Activated T-helper 1 cell treated with anti-CD3 and anti-CD28 coated beads, Interleukin-12 subunit alpha, Interleukin-12 subunit beta, Interleukin-2, Interleukin-4 antibody, amounts not matched to agents 30 ng/mL and 10 ng/mL and 1 ng/mL, durations not matched to agents 14 hours and 24 hours and 36 hours (primary cell): ENCODE measurements at regions not wholly inside any gene's neighbourhood (a gene's known extent, or its start where the extent isn't known, plus 50 kb on each side); places are given as distances from the start of the nearest gene placed in this dataset.
A peak's percentile ranks its signal among the peaks of the same experiment; 100 is the strongest.

Experiments used
- DNase-seq: peaks from one replicate; pipeline ENCODE4 v3.0.0; 2021; ENCODE audit warnings: low spot score
- H3K27ac Mint-ChIP-seq: one replicate; pipeline ENCODE4 v1.8.0; 2021; ENCODE audit warnings: mild to moderate bottlenecking, mixed read lengths
- H3K27me3 Mint-ChIP-seq: one replicate; pipeline ENCODE4 v1.8.0; 2022; ENCODE audit warnings: mild to moderate bottlenecking, moderate library complexity, mixed read lengths; ENCODE audit not compliant: insufficient read depth
- H3K36me3 Mint-ChIP-seq: one replicate; pipeline ENCODE4 v1.8.0; 2021; ENCODE audit warnings: low read depth, mixed read lengths
- H3K4me1 Mint-ChIP-seq: one replicate; pipeline ENCODE4 v1.8.0; 2021; ENCODE audit warnings: low read depth, mixed read lengths
- H3K4me3 Mint-ChIP-seq: one replicate; pipeline ENCODE4 v1.8.0; 2021; ENCODE audit warnings: mild to moderate bottlenecking, moderate library complexity, mixed read lengths
- H3K9me3 Mint-ChIP-seq: one replicate; pipeline ENCODE4 v1.8.0; 2021; ENCODE audit warnings: mixed read lengths
- intact Hi-C: fragments of 100-400 bp; cut with micrococcal nuclease; formaldehyde crosslinking; loops from one replicate; pipeline ENCODE4 v1.15.1; 2024

GRCh38 chr17:13940858-13941665 lies 128.2 kb upstream of the COX10 start:
- Mint-ChIP-seq H3K27ac (no peak overlapping the region), H3K36me3 (peaks cover 11% of the 10 kb centered on the region), H3K4me1 (no peaks in the 10 kb centered on the region), H3K9me3 (peaks cover 21% of the 10 kb centered on the region), H3K27me3 (no peaks in the 10 kb centered on the region), H3K4me3 (no peak overlapping the region)
- no peak for DNase-seq
- intact Hi-C loops, result no loop called here

DNA sequence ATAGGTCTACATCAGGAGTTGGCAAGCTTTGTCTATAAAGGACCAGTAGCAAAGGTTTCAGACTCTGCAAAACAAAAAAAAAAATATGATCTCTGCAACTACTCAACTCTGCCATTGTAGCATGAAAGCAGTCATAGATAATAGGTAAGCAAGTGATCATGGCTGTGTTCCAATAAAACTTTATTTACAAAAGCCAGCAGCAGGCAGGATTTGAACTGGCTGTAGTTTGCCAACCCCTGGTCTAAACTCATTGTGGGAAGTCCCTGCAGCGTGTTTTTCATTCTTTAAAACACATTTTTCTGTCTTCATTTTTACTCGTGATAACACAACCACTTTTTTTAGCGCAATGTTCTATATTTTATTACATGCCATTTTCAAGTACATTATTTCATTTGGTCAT lies 127.5 kb upstream of the COX10 start:
- Mint-ChIP-seq H3K27me3 (no peaks in the 10 kb centered on the region), H3K4me1 (no peaks in the 10 kb centered on the region), H3K27ac (no peak overlapping the region), H3K9me3 (peaks cover 21% of the 10 kb centered on the region), H3K36me3 (peaks cover 11% of the 10 kb centered on the region), H3K4me3 (no peak overlapping the region)
- no peak for DNase-seq
- intact Hi-C loops, result no loop called here

- DNase-seq, result no peak
- no peak overlapping the region for H3K4me3 Mint-ChIP-seq
- H3K27me3 Mint-ChIP-seq, result no peaks in the 10 kb centered on the region
- no peak overlapping the region for H3K27ac Mint-ChIP-seq
- intact Hi-C loops, result no loop called here
- no peaks in the 10 kb centered on the region for H3K4me1 Mint-ChIP-seq
- peaks cover 11% of the 10 kb centered on the region for H3K36me3 Mint-ChIP-seq
- H3K9me3 Mint-ChIP-seq, result peaks cover 21% of the 10 kb centered on the region
Observed at GRCh38 chr17:13943909-13944308, 125.4 kb upstream of the COX10 start.

DNA sequence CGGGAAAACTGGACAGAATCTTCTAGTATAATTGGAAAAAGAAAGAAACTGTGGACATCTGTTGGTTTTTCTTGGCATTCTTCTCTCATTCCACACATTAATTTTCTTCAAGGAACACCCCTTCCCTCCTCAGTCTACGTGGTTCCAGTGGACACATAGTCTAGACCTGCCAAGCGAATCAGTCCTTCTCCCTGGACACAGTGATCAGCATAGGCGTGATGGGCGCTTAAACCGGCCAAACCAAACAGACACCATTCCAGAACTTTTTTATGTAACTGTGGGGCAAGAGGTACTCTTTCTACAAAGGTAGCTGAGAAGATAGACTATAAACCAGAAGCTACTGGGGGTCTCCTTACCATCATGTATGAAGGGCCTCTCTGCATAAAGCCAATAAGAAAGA lies 121.8 kb upstream of the COX10 start:
- DNase-seq, result no peak
- no peak overlapping the region for H3K27ac Mint-ChIP-seq
- H3K4me3 Mint-ChIP-seq, result no peak overlapping the region
- intact Hi-C loops, result no loop called here
- no peaks in the 10 kb centered on the region for H3K9me3 Mint-ChIP-seq
- no peaks in the 10 kb centered on the region for H3K4me1 Mint-ChIP-seq
- H3K27me3 Mint-ChIP-seq, result no peaks in the 10 kb centered on the region
- H3K36me3 Mint-ChIP-seq, result no peaks in the 10 kb centered on the region

DNA sequence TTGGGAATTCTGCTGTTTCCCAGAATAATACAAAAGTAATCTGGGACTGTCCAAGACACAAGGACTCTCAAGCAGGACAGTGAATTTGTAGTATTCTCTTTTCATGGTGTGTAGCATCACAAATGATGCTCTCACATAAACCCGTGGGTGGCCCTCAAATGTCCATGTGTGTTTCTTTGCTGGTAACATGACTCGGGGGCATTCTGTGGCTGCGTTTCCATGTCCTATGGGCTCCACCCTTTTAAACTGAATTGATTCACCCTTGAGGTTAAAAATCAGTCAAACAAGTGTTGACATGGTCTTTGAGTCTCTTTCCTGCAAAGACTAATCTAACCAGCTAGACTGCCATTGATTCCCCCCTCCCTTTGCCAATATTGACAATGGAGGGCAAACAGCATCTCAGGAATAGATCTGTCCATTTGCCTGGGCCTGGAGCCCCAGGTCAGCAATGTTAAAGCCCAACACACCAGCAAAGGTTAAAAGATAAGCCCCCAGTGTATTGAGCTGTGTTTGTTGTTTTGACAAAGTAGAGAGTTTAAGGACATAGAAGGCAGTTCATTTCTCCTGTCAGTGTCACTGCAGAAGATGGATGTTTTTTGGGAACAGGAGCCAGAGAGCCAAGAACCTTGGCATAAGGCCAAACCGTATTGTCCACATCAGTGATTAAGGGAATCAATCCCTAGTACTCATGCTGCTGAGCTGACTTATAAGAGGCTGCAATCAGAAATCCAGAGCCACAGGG lies 117.1 kb upstream of the COX10 start:
- H3K27me3 Mint-ChIP-seq, result no peaks in the 10 kb centered on the region
- H3K27ac Mint-ChIP-seq, result no peak overlapping the region
- H3K36me3 Mint-ChIP-seq, result peaks cover 11% of the 10 kb centered on the region
- no peak overlapping the region for H3K4me3 Mint-ChIP-seq
- no peak for DNase-seq
- no peaks in the 10 kb centered on the region for H3K9me3 Mint-ChIP-seq
- intact Hi-C loops, result no loop called here
- H3K4me1 Mint-ChIP-seq, result no peaks in the 10 kb centered on the region

DNA sequence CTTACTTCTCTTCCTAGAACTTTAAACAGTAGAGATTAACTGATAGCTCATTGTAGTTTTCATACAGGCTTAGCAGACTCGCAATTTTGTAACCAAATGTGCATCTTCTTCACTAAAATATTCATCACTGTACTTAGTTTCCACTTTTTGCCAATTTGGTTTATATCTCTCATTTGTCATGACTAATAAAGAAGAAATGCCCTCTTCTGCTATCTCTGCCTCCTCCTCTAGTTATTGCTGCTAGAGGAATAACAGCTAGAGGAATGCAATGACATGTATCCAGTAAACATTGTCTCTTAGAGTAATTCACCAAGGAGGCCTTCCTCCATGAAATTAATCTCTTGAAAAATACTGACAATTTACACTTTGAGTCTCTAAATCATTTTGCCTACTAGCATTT lies 115.5 kb upstream of the COX10 start:
- DNase-seq, result no peak
- Mint-ChIP-seq H3K36me3 (peaks cover 11% of the 10 kb centered on the region), H3K27ac (no peak overlapping the region), H3K4me3 (no peak overlapping the region), H3K9me3 (no peaks in the 10 kb centered on the region), H3K4me1 (no peaks in the 10 kb centered on the region), H3K27me3 (no peaks in the 10 kb centered on the region)
- intact Hi-C loops, result no loop called here

- Mint-ChIP-seq H3K4me1 (peaks cover 17% of the 10 kb centered on the region), H3K4me3 (no peak overlapping the region), H3K36me3 (peaks cover 14% of the 10 kb centered on the region), H3K27me3 (no peaks in the 10 kb centered on the region), H3K27ac (no peak overlapping the region), H3K9me3 (peaks cover 2% of the 10 kb centered on the region)
- DNase-seq, result no peak
- intact Hi-C loops, result no loop called here
Observed at GRCh38 chr17:13957636-13958035, 111.7 kb upstream of the COX10 start.

- Mint-ChIP-seq H3K4me3 (no peak overlapping the region), H3K4me1 (peaks cover 29% of the 10 kb centered on the region), H3K36me3 (peaks cover 17% of the 10 kb centered on the region), H3K9me3 (peaks cover 6% of the 10 kb centered on the region), H3K27me3 (no peaks in the 10 kb centered on the region), H3K27ac (no peak overlapping the region)
- intact Hi-C loops, result no loop called here
- DNase-seq, result no peak
Observed at GRCh38 chr17:13958773-13959172, 110.5 kb upstream of the COX10 start.

DNA sequence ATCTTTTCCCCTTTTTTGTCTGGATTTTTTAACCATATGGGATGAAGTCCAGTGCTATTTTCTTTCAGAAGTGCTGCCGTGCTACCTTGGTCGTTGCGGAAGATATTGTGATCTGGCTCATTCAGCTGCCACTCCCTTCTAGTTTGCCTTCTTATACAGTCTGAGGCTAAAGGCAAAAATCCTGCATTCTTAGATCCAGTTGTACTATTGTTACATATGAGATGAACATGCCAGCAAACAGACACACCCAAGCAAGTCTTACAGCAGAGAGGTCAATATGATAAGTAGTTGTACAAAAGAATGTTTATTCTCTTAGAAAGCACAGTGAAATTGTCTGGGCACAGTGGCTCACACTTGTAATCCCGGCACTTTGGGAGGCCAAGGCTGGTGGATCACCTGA lies 108.0 kb upstream of the COX10 start:
- Mint-ChIP-seq H3K27me3 (no peaks in the 10 kb centered on the region), H3K4me3 (no peak overlapping the region)

GRCh38 chr17:13962716-13963240 lies 106.5 kb upstream of the COX10 start:
- H3K36me3 Mint-ChIP-seq, result peaks cover 6% of the 10 kb centered on the region
- peak overlapping the region; percentile 52 for H3K27ac Mint-ChIP-seq
- no peak for DNase-seq
- H3K27me3 Mint-ChIP-seq, result no peaks in the 10 kb centered on the region
- H3K4me1 Mint-ChIP-seq, result peaks cover 30% of the 10 kb centered on the region
- H3K4me3 Mint-ChIP-seq, result peak overlapping the region; percentile 49
- peaks cover 6% of the 10 kb centered on the region for H3K9me3 Mint-ChIP-seq
- intact Hi-C loops, result loop anchor here (2.0 to 5.0 kb wide), 2 partner anchors 80 to 340 kb away; no protein-coding TSS in a partner anchor

More for the DNA sequence above, 108.0 kb upstream of the COX10 start:
- Mint-ChIP-seq H3K9me3 (peaks cover 6% of the 10 kb centered on the region), H3K36me3 (peaks cover 6% of the 10 kb centered on the region), H3K27ac (no peak overlapping the region), H3K4me1 (peaks cover 30% of the 10 kb centered on the region)
- no peak for DNase-seq
- intact Hi-C loops, result loop anchor here (5.0 kb wide), 1 partner anchor 81 kb away; no protein-coding TSS in a partner anchor

- Mint-ChIP-seq H3K4me1 (peaks cover 25% of the 10 kb centered on the region), H3K4me3 (no peak overlapping the region), H3K36me3 (peaks cover 7% of the 10 kb centered on the region), H3K27me3 (no peaks in the 10 kb centered on the region), H3K9me3 (peaks cover 6% of the 10 kb centered on the region), H3K27ac (no peak overlapping the region)
- intact Hi-C loops, result no loop called here
- DNase-seq, result no peak
Observed at GRCh38 chr17:13967416-13967815, 101.9 kb upstream of the COX10 start.

GRCh38 chr17:13970531-13970930 lies 98.8 kb upstream of the COX10 start:
- intact Hi-C loops, result no loop called here

More at GRCh38 chr17:13970531-13970930, 98.8 kb upstream of the COX10 start:
- Mint-ChIP-seq H3K27me3 (no peaks in the 10 kb centered on the region), H3K9me3 (no peaks in the 10 kb centered on the region), H3K4me3 (no peak overlapping the region), H3K27ac (no peak overlapping the region), H3K4me1 (peaks cover 18% of the 10 kb centered on the region), H3K36me3 (peaks cover 8% of the 10 kb centered on the region)
- no peak for DNase-seq
